Bronchial epithelial cell (primary cell): ENCODE measurements at regions not wholly inside any gene's neighbourhood (a gene's known extent, or its start where the extent isn't known, plus 50 kb on each side); places are given as distances from the start of the nearest gene placed in this dataset.

Experiments
- DNase-seq: peaks from one replicate; pipeline ENCODE4 v3.0.0-alpha.2; 2010; ENCODE audit warnings: low read depth
- FAIRE-seq: peaks from 2 replicates; lab custom pipeline; 2011; peaks lifted over from hg19 to GRCh38; lab: Jason Lieb, UNC
- H3K27me3 ChIP-seq: 2 replicates; pipeline ENCODE4 v1.5.1; 2011; ENCODE audit warnings: low read length; ENCODE audit not compliant: control insufficient read depth, insufficient read depth
- H3K36me3 ChIP-seq: 2 replicates; pipeline ENCODE4 v1.5.1; 2011; ENCODE audit warnings: low read length; ENCODE audit not compliant: control insufficient read depth, insufficient read depth
- H3K4me3 ChIP-seq: 2 replicates; pipeline ENCODE4 v1.5.1; 2011; ENCODE audit warnings: mild to moderate bottlenecking, low read depth, low read length, control low read depth
- CTCF ChIP-seq: IDR thresholded peaks from 2 replicates; pipeline ENCODE4 v1.5.1; 2011; ENCODE audit warnings: mild to moderate bottlenecking, moderate library complexity, low read length, control low read depth, inconsistent platforms; ENCODE audit not compliant: insufficient read depth, severe bottlenecking

- DNase-seq (no peak), FAIRE-seq (no peak)
- Histone ChIP-seq H3K36me3 (no peaks in the 10 kb centered on the region), H3K27me3 (no peaks in the 10 kb centered on the region), H3K4me3 (no peak overlapping the region)
- TF ChIP-seq CTCF: no peak
Measured at GRCh38 chr14:97442363-97442762, 645.2 kb downstream of the VRK1 start.

- no peak overlapping the region for H3K4me3 ChIP-seq
- no peaks in the 10 kb centered on the region for H3K27me3 ChIP-seq
- no peak for TF ChIP-seq CTCF
- FAIRE-seq (no peak), DNase-seq (no peak)
- H3K36me3 ChIP-seq: no peaks in the 10 kb centered on the region
Measured at GRCh38 chr14:97443412-97443811, 646.2 kb downstream of the VRK1 start.

GRCh38 chr14:97444248-97444647, 647.1 kb downstream of the VRK1 start:
- Histone ChIP-seq H3K36me3 (no peaks in the 10 kb centered on the region), H3K27me3 (no peaks in the 10 kb centered on the region), H3K4me3 (no peak overlapping the region)
- no peak for FAIRE-seq
- DNase-seq: no peak
- TF ChIP-seq CTCF: no peak

- no peak for TF ChIP-seq CTCF
- Histone ChIP-seq H3K4me3 (no peak overlapping the region), H3K27me3 (no peaks in the 10 kb centered on the region), H3K36me3 (no peaks in the 10 kb centered on the region)
- FAIRE-seq (no peak), DNase-seq (no peak)
Measured at GRCh38 chr14:97445367-97445766, 648.2 kb downstream of the VRK1 start.

- Histone ChIP-seq H3K27me3 (no peaks in the 10 kb centered on the region), H3K36me3 (no peaks in the 10 kb centered on the region), H3K4me3 (no peak overlapping the region)
- TF ChIP-seq CTCF: no peak
- FAIRE-seq (no peak), DNase-seq (no peak)
Measured at GRCh38 chr14:97446087-97446486, 648.9 kb downstream of the VRK1 start.

GRCh38 chr14:97452314-97452713, 655.1 kb downstream of the VRK1 start:
- Histone ChIP-seq H3K4me3 (no peak overlapping the region), H3K27me3 (no peaks in the 10 kb centered on the region), H3K36me3 (no peaks in the 10 kb centered on the region)
- FAIRE-seq: no peak
- TF ChIP-seq CTCF: no peak
- no peak for DNase-seq
